ENCODE measurements at regions not wholly inside any gene's neighbourhood (a gene's known extent, or its start where the extent isn't known, plus 50 kb on each side); places are given as distances from the start of the nearest gene placed in this dataset.

GRCh38 chr11:91404344-91404743 lies 820.3 kb upstream of the FAT3 start:
- DNase-seq: no peak

- DNase-seq: no peak
Measured at GRCh38 chr11:91397134-91397468, 827.5 kb upstream of the FAT3 start.

- DNase-seq: no peak
Measured at GRCh38 chr11:91396236-91397133, 828.1 kb upstream of the FAT3 start.

GRCh38 chr11:91394727-91395414 lies 829.7 kb upstream of the FAT3 start:
- DNase-seq: no peak

GRCh38 chr11:91394073-91394726 lies 830.4 kb upstream of the FAT3 start:
- DNase-seq: no peak

GRCh38 chr11:91382946-91383345 lies 841.7 kb upstream of the FAT3 start:
- DNase-seq: no peak

- no peak for DNase-seq
Measured at GRCh38 chr11:91374794-91375193, 849.8 kb upstream of the FAT3 start.

GRCh38 chr11:91373497-91373896 lies 851.1 kb upstream of the FAT3 start:
- no peak for DNase-seq

GRCh38 chr11:91366816-91367215 lies 857.8 kb upstream of the FAT3 start:
- no peak for DNase-seq

GRCh38 chr11:91365986-91366585 lies 858.5 kb upstream of the FAT3 start:
- DNase-seq: no peak

- DNase-seq: no peak
Measured at GRCh38 chr11:91350931-91351330, 873.7 kb upstream of the FAT3 start.

GRCh38 chr11:91326751-91327150 lies 897.9 kb upstream of the FAT3 start:
- DNase-seq: no peak

GRCh38 chr11:91326280-91326679 lies 898.3 kb upstream of the FAT3 start:
- no peak for DNase-seq

GRCh38 chr11:91314521-91314920 lies 910.1 kb upstream of the FAT3 start:
- DNase-seq: no peak

GRCh38 chr11:91312541-91312940 lies 912.1 kb upstream of the FAT3 start:
- DNase-seq: no peak

GRCh38 chr11:91310085-91310484 lies 914.5 kb upstream of the FAT3 start:
- DNase-seq: no peak

GRCh38 chr11:91308069-91308468 lies 916.5 kb upstream of the FAT3 start:
- no peak for DNase-seq

GRCh38 chr11:91305402-91305801 lies 919.2 kb upstream of the FAT3 start:
- DNase-seq: no peak

GRCh38 chr11:91303749-91304148 lies 920.9 kb upstream of the FAT3 start:
- no peak for DNase-seq

GRCh38 chr11:91299980-91300379 lies 924.6 kb upstream of the FAT3 start:
- DNase-seq: no peak

- DNase-seq: no peak
Measured at GRCh38 chr11:91296629-91297028, 928.0 kb upstream of the FAT3 start.

- DNase-seq: no peak
Measured at GRCh38 chr11:91295591-91295990, 929.0 kb upstream of the FAT3 start.

GRCh38 chr11:91293119-91293518 lies 931.5 kb upstream of the FAT3 start:
- DNase-seq: no peak

GRCh38 chr11:91272089-91272488 lies 952.5 kb upstream of the FAT3 start:
- no peak for DNase-seq
